NB4 (cell line): ENCODE measurements at regions not wholly inside any gene's neighbourhood (a gene's known extent, or its start where the extent isn't known, plus 50 kb on each side); places are given as distances from the start of the nearest gene placed in this dataset.

Experiments
- CTCF ChIP-seq: IDR thresholded peaks from one replicate; pipeline ENCODE4 v1.5.1; 2012; ENCODE audit warnings: low read depth, low read length
- MAX ChIP-seq: IDR thresholded peaks from 2 replicates; pipeline ENCODE4 v1.6.1; 2011; ENCODE audit warnings: low read depth, low read length
- MYC ChIP-seq: IDR thresholded peaks from 2 replicates; pipeline ENCODE4 v1.6.1; 2011; ENCODE audit warnings: low read depth, low read length
- POLR2A ChIP-seq: IDR thresholded peaks from 2 replicates; pipeline ENCODE4 v1.6.1; 2011; ENCODE audit warnings: mild to moderate bottlenecking; ENCODE audit not compliant: insufficient read length; ENCODE audit errors: extremely low read depth

- TF ChIP-seq CTCF (no peak), POLR2A (no peak), MAX (no peak), MYC (no peak)
These were observed 131.6 kb downstream of the HMX1 start for GRCh38 chr4:8739820-8740665.
